ENCODE measurements at regions not wholly inside any gene's neighbourhood (a gene's known extent, or its start where the extent isn't known, plus 50 kb on each side); places are given as distances from the start of the nearest gene placed in this dataset.

GRCh38 chr1:90504509-90504908 is 212.6 kb downstream of the BARHL2 start:
- no peak for DNase-seq (ENCODE audit: low spot score in 2 of 2)
- intact Hi-C loops (cut with DNase I; ENCODE audit: low total_unique reads), result no loop called here
- H3K9me3 ChIP-seq, result no peaks in the 10 kb centered on the region
- H3K4me3 ChIP-seq, result no peak overlapping the region
- no peak overlapping the region for H3K27ac ChIP-seq
- TF ChIP-seq POLR2A (IDR thresholded peaks at IDR 0.05), result no peak
- TF ChIP-seq, protein P1, sequence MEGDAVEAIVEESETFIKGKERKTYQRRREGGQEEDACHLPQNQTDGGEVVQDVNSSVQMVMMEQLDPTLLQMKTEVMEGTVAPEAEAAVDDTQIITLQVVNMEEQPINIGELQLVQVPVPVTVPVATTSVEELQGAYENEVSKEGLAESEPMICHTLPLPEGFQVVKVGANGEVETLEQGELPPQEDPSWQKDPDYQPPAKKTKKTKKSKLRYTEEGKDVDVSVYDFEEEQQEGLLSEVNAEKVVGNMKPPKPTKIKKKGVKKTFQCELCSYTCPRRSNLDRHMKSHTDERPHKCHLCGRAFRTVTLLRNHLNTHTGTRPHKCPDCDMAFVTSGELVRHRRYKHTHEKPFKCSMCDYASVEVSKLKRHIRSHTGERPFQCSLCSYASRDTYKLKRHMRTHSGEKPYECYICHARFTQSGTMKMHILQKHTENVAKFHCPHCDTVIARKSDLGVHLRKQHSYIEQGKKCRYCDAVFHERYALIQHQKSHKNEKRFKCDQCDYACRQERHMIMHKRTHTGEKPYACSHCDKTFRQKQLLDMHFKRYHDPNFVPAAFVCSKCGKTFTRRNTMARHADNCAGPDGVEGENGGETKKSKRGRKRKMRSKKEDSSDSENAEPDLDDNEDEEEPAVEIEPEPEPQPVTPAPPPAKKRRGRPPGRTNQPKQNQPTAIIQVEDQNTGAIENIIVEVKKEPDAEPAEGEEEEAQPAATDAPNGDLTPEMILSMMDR (IDR thresholded peaks at IDR 0.05), result no peak
- H3K4me1 ChIP-seq, result no peaks in the 10 kb centered on the region
- no peaks in the 10 kb centered on the region for H3K36me3 ChIP-seq
- no peaks in the 10 kb centered on the region for H3K27me3 ChIP-seq

DNA sequence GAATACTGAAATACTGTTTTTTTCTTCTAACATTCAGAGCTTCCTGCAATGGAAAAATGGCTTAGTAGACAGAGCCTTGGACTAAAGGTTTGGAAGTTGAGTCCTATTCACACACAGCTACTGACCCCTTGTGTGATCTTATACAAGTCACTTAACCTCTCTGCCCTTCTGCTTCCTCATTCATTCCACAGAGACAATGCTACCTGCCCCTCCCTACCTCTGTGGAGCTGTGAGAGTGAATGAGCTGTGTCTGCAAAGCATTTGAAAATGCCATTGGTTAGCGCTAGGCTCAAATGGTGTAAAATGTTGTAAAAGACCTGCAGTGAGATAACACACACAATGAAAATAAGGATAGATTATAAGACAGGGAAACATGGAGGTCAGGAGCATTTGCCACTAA is 214.4 kb downstream of the BARHL2 start:
- no peak overlapping the region for H3K27ac ChIP-seq
- no peak for DNase-seq (ENCODE audit: low spot score in 2 of 2)
- H3K9me3 ChIP-seq, result no peaks in the 10 kb centered on the region
- H3K4me3 ChIP-seq, result no peak overlapping the region
- no peaks in the 10 kb centered on the region for H3K4me1 ChIP-seq
- intact Hi-C loops (cut with DNase I; ENCODE audit: low total_unique reads), result no loop called here
- no peak for TF ChIP-seq POLR2A (IDR thresholded peaks at IDR 0.05)
- no peak for TF ChIP-seq POLR2AphosphoS5 (IDR thresholded peaks at IDR 0.05)
- TF ChIP-seq, protein P1 (IDR thresholded peaks at IDR 0.05), result no peak
- H3K36me3 ChIP-seq, result no peaks in the 10 kb centered on the region
- H3K27me3 ChIP-seq, result no peaks in the 10 kb centered on the region

- no peak for TF ChIP-seq POLR2AphosphoS5 (IDR thresholded peaks at IDR 0.05)
- Histone ChIP-seq H3K27me3 (no peaks in the 10 kb centered on the region), H3K36me3 (no peaks in the 10 kb centered on the region), H3K9me3 (no peaks in the 10 kb centered on the region), H3K4me3 (no peak overlapping the region), H3K4me1 (no peaks in the 10 kb centered on the region), H3K27ac (no peak overlapping the region)
- DNase-seq (ENCODE audit: low spot score in 2 of 2), result no peak
- intact Hi-C loops (cut with DNase I; ENCODE audit: low total_unique reads), result no loop called here
These were observed 214.9 kb downstream of the BARHL2 start for GRCh38 chr1:90502194-90502593.

- Histone ChIP-seq H3K36me3 (no peaks in the 10 kb centered on the region), H3K27me3 (no peaks in the 10 kb centered on the region), H3K4me3 (no peak overlapping the region), H3K4me1 (no peaks in the 10 kb centered on the region), H3K27ac (no peak overlapping the region), H3K9me3 (no peaks in the 10 kb centered on the region)
- DNase-seq (ENCODE audit: low spot score in 2 of 2), result no peak
- no peak for TF ChIP-seq POLR2AphosphoS5 (IDR thresholded peaks at IDR 0.05)
- TF ChIP-seq, protein P1 (IDR thresholded peaks at IDR 0.05), result no peak
- intact Hi-C loops (cut with DNase I; ENCODE audit: low total_unique reads), result no loop called here
These were observed 215.8 kb downstream of the BARHL2 start for GRCh38 chr1:90501281-90501680.

GRCh38 chr1:90494748-90495282 is 222.3 kb downstream of the BARHL2 start:
- no peak for DNase-seq (ENCODE audit: low spot score in 2 of 2)
- Histone ChIP-seq H3K9me3 (no peaks in the 10 kb centered on the region), H3K27ac (no peak overlapping the region), H3K27me3 (no peaks in the 10 kb centered on the region), H3K4me3 (no peak overlapping the region), H3K36me3 (no peaks in the 10 kb centered on the region), H3K4me1 (no peaks in the 10 kb centered on the region)
- intact Hi-C loops (cut with DNase I; ENCODE audit: low total_unique reads), result no loop called here
- TF ChIP-seq, protein P1 (IDR thresholded peaks at IDR 0.05), result no peak
- TF ChIP-seq POLR2AphosphoS5 (IDR thresholded peaks at IDR 0.05) (no peak), POLR2A (IDR thresholded peaks at IDR 0.05) (no peak)

GRCh38 chr1:90488451-90488850 is 228.7 kb downstream of the BARHL2 start:
- Histone ChIP-seq H3K9me3 (no peaks in the 10 kb centered on the region), H3K27me3 (no peaks in the 10 kb centered on the region), H3K27ac (no peak overlapping the region), H3K36me3 (no peaks in the 10 kb centered on the region), H3K4me3 (no peak overlapping the region), H3K4me1 (no peaks in the 10 kb centered on the region)
- TF ChIP-seq POLR2A (IDR thresholded peaks at IDR 0.05), result no peak
- TF ChIP-seq, protein P1 (IDR thresholded peaks at IDR 0.05), result no peak
- TF ChIP-seq POLR2AphosphoS5 (IDR thresholded peaks at IDR 0.05), result no peak
- intact Hi-C loops (cut with DNase I; ENCODE audit: low total_unique reads), result no loop called here
- DNase-seq (ENCODE audit: low spot score in 2 of 2), result no peak

Measured in breast epithelium (tissue), 4 donors.